GM23338 (cell line): ENCODE measurements at regions not wholly inside any gene's neighbourhood (a gene's known extent, or its start where the extent isn't known, plus 50 kb on each side); places are given as distances from the start of the nearest gene placed in this dataset.

ENCODE experiments used
- ATAC-seq: fragments of 200-7000 bp; cut with Tn5 transposase; 3 replicates; pipeline ENCODE4 v1.9.1; 2020
- DNase-seq: peaks from one replicate; pipeline ENCODE4 v3.0.0-alpha.2; 2015; ENCODE audit warnings: low spot score
- H2AFZ ChIP-seq: fragments of 200-600 bp; sonication (generic); 2 replicates; pipeline ENCODE4 v1.8.0; 2016; ENCODE audit warnings: antibody characterized with exemption, mild to moderate bottlenecking, moderate library complexity
- H3F3A ChIP-seq: fragments of 200-600 bp; sonication (generic); replicated peaks from 2 replicates; pipeline ENCODE4 v1.8.0; 2017; ENCODE audit warnings: antibody characterized with exemption, mixed run types, low read depth
- H3K27ac ChIP-seq: fragments of 200-600 bp; sonication (generic); 2 replicates; pipeline ENCODE4 v1.6.1; 2016; ENCODE audit warnings: low read depth
- H3K27me3 ChIP-seq: fragments of 200-600 bp; sonication (generic); 2 replicates; pipeline ENCODE4 v1.8.0; 2016; ENCODE audit warnings: mild to moderate bottlenecking, mixed run types, moderate library complexity; ENCODE audit not compliant: insufficient read depth
- H3K36me3 ChIP-seq: fragments of 200-600 bp; sonication (generic); 2 replicates; pipeline ENCODE4 v1.8.0; 2016; ENCODE audit warnings: mild to moderate bottlenecking; ENCODE audit not compliant: insufficient read depth
- H3K4me1 ChIP-seq: fragments of 200-600 bp; sonication (generic); 2 replicates; pipeline ENCODE4 v1.8.0; 2016; ENCODE audit warnings: mild to moderate bottlenecking, moderate library complexity; ENCODE audit not compliant: insufficient read depth
- H3K4me2 ChIP-seq: fragments of 200-600 bp; sonication (generic); 2 replicates; pipeline ENCODE4 v1.7.1; 2017; ENCODE audit warnings: mixed run types
- H3K4me3 ChIP-seq: fragments of 200-600 bp; sonication (generic); 2 replicates; pipeline ENCODE4 v1.6.1; 2016; ENCODE audit warnings: mixed run types
- H3K79me2 ChIP-seq: fragments of 200-600 bp; sonication (generic); replicated peaks from 2 replicates; pipeline ENCODE4 v1.8.0; 2017; ENCODE audit warnings: mild to moderate bottlenecking; ENCODE audit not compliant: insufficient read depth
- H3K9me2 ChIP-seq: fragments of 200-600 bp; sonication (generic); 2 replicates; pipeline ENCODE4 v1.8.0; 2017; ENCODE audit not compliant: insufficient read depth
- H4K20me1 ChIP-seq: fragments of 200-600 bp; sonication (generic); replicated peaks from 2 replicates; pipeline ENCODE4 v1.8.0; 2017; ENCODE audit warnings: mild to moderate bottlenecking; ENCODE audit not compliant: insufficient read depth
- H3K27ac Mint-ChIP-seq: 2 replicates; pipeline ENCODE4 v1.8.0; 2020; ENCODE audit warnings: inconsistent platforms, mild to moderate bottlenecking, moderate library complexity, mixed read lengths
- H3K27me3 Mint-ChIP-seq: 3 replicates; pipeline ENCODE4 v1.8.0; 2022; ENCODE audit warnings: low read depth, mild to moderate bottlenecking, moderate library complexity, mixed read lengths, inconsistent platforms; ENCODE audit not compliant: insufficient read depth, poor library complexity
- H3K36me3 Mint-ChIP-seq: 3 replicates; pipeline ENCODE4 v1.8.0; 2021; ENCODE audit warnings: low read depth, mild to moderate bottlenecking, inconsistent platforms, moderate library complexity, mixed read lengths
- H3K4me1 Mint-ChIP-seq: 3 replicates; pipeline ENCODE4 v1.8.0; 2020; ENCODE audit warnings: mild to moderate bottlenecking, inconsistent platforms, mixed read lengths
- H3K4me3 Mint-ChIP-seq: 3 replicates; pipeline ENCODE4 v1.8.0; 2021; ENCODE audit warnings: moderate library complexity, mild to moderate bottlenecking, inconsistent platforms, mixed read lengths
- H3K9me3 Mint-ChIP-seq: 3 replicates; pipeline ENCODE4 v1.8.0; 2020; ENCODE audit warnings: moderate library complexity, mild to moderate bottlenecking, inconsistent platforms, mixed read lengths
- CREB1 ChIP-seq: fragments of 250-450 bp; sonication (Bioruptor Pico); IDR thresholded peaks from 2 replicates; pipeline ENCODE4 v1.5.0; 2020; ENCODE audit warnings: low read depth, mild to moderate bottlenecking, moderate library complexity
- EZH2 ChIP-seq: fragments of 200-600 bp; sonication (generic); IDR thresholded peaks from one replicate; pipeline ENCODE4 v1.8.0; 2017; ENCODE audit warnings: antibody characterized with exemption, mild to moderate bottlenecking, low read depth; ENCODE audit not compliant: unreplicated experiment
- EZH2phosphoT487 ChIP-seq: fragments of 200-600 bp; sonication (generic); IDR thresholded peaks from one replicate; pipeline ENCODE4 v1.8.1; 2018; ENCODE audit warnings: antibody characterized with exemption; ENCODE audit not compliant: unreplicated experiment
- JUNB ChIP-seq: IDR thresholded peaks from one replicate; pipeline ENCODE4 v1.6.1; 2016; ENCODE audit warnings: antibody characterized with exemption; ENCODE audit not compliant: unreplicated experiment
- NANOG ChIP-seq: IDR thresholded peaks from 2 replicates; pipeline ENCODE4 v1.6.1; 2016; ENCODE audit warnings: antibody characterized with exemption, borderline replicate concordance
- POLR2AphosphoS5 ChIP-seq: IDR thresholded peaks from 2 replicates; pipeline ENCODE4 v1.6.1; 2016; ENCODE audit warnings: antibody characterized with exemption, low read depth
- STAT1 ChIP-seq: IDR thresholded peaks from one replicate; pipeline ENCODE4 v1.6.1; 2016; ENCODE audit warnings: antibody characterized with exemption; ENCODE audit not compliant: unreplicated experiment
- ZNF114 ChIP-seq: fragments of 250-450 bp; sonication (Bioruptor Pico); IDR thresholded peaks from 2 replicates; pipeline ENCODE4 v1.5.0; 2020; ENCODE audit warnings: mild to moderate bottlenecking, moderate library complexity
- ZNF331 ChIP-seq: fragments of 250-450 bp; sonication (Bioruptor Pico); IDR thresholded peaks from 2 replicates; pipeline ENCODE4 v1.5.0; 2020; ENCODE audit warnings: low read depth, mild to moderate bottlenecking, moderate library complexity
- TF ChIP-seq, protein P1 (sequence below): IDR thresholded peaks from 2 replicates; pipeline ENCODE4 v1.6.1; 2016; ENCODE audit warnings: antibody characterized with exemption
- TF ChIP-seq, protein P2 (sequence below), 2 experiments: fragments of 200-600 bp in 1 of 2; sonication (generic) in 1 of 2; conservative IDR thresholded peaks; 2 replicates each; pipeline versions ENCODE4 v1.5.1 to v1.6.1; 2016 to 2017; ENCODE audit warnings: antibody characterized with exemption in 2 of 2, low read depth in 2 of 2, mild to moderate bottlenecking in 2 of 2, moderate library complexity in 1 of 2
- TF ChIP-seq, protein P3 (sequence below): IDR thresholded peaks from one replicate; pipeline ENCODE4 v1.6.1; 2018; ENCODE audit warnings: antibody characterized with exemption; ENCODE audit not compliant: unreplicated experiment
- TF ChIP-seq, protein P4 (sequence below): fragments of 250-450 bp; sonication (Bioruptor Pico); IDR thresholded peaks from 2 replicates; pipeline ENCODE4 v1.5.0; 2020; ENCODE audit warnings: mild to moderate bottlenecking, moderate library complexity

DNA sequence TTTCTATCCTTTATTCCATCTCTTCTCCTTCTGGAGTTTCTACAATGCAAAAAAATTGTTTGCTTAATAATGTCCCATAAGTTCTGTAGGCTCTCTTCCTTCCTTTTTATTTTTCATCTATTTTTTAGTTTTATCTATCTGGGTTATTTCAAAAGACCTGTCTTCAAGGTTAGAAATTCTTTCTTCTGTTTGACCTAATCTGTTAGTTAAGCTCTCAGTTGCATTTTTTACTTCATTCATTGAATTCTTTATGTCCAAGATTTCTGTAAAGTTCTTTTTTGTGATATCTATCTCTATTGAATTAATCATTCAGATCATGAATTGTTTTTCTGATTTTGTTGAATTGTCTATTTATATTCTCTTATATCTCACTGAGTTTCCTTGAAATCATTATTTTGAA is 145.9 kb upstream of the TLE4 start:
- Mint-ChIP-seq H3K36me3 (peaks cover 3% of the 10 kb centered on the region; the same call in 1 of the 3 replicates), H3K4me3 (no peak overlapping the region), H3K4me1 (no peaks in the 10 kb centered on the region), H3K27ac (no peak overlapping the region), H3K9me3 (peaks cover 13% of the 10 kb centered on the region), H3K27me3 (no peaks in the 10 kb centered on the region)
- ATAC-seq (no peak), DNase-seq (no peak)
- Histone ChIP-seq H4K20me1 (no peaks in the 10 kb centered on the region), H3K9me2 (peaks cover 5% of the 10 kb centered on the region; the same call in 1 of the 2 replicates), H3K4me3 (no peak overlapping the region), H3K27ac (no peak overlapping the region), H3K36me3 (no peaks in the 10 kb centered on the region), H3F3A (no peaks in the 10 kb centered on the region), H3K4me1 (no peaks in the 10 kb centered on the region), H3K79me2 (no peaks in the 10 kb centered on the region), H3K4me2 (no peak overlapping the region), H2AFZ (no peak overlapping the region), H3K27me3 (no peaks in the 10 kb centered on the region)
- TF ChIP-seq, protein P1, sequence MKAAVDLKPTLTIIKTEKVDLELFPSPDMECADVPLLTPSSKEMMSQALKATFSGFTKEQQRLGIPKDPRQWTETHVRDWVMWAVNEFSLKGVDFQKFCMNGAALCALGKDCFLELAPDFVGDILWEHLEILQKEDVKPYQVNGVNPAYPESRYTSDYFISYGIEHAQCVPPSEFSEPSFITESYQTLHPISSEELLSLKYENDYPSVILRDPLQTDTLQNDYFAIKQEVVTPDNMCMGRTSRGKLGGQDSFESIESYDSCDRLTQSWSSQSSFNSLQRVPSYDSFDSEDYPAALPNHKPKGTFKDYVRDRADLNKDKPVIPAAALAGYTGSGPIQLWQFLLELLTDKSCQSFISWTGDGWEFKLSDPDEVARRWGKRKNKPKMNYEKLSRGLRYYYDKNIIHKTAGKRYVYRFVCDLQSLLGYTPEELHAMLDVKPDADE, result no peak
- TF ChIP-seq JUNB, result no peak
- TF ChIP-seq, protein P2, sequence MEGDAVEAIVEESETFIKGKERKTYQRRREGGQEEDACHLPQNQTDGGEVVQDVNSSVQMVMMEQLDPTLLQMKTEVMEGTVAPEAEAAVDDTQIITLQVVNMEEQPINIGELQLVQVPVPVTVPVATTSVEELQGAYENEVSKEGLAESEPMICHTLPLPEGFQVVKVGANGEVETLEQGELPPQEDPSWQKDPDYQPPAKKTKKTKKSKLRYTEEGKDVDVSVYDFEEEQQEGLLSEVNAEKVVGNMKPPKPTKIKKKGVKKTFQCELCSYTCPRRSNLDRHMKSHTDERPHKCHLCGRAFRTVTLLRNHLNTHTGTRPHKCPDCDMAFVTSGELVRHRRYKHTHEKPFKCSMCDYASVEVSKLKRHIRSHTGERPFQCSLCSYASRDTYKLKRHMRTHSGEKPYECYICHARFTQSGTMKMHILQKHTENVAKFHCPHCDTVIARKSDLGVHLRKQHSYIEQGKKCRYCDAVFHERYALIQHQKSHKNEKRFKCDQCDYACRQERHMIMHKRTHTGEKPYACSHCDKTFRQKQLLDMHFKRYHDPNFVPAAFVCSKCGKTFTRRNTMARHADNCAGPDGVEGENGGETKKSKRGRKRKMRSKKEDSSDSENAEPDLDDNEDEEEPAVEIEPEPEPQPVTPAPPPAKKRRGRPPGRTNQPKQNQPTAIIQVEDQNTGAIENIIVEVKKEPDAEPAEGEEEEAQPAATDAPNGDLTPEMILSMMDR (conservative IDR thresholded peaks at IDR 0.05; ENCODE audit: low read depth in 2 of 2), result no peak
- TF ChIP-seq POLR2AphosphoS5, result no peak
- no peak for TF ChIP-seq CREB1
- no peak for TF ChIP-seq NANOG
- no peak for TF ChIP-seq ZNF114 (CRISPR knock-in tag)
- no peak for TF ChIP-seq EZH2phosphoT487
- TF ChIP-seq ZNF331 (CRISPR knock-in tag), result no peak
- no peak for TF ChIP-seq STAT1
- TF ChIP-seq, protein P3, sequence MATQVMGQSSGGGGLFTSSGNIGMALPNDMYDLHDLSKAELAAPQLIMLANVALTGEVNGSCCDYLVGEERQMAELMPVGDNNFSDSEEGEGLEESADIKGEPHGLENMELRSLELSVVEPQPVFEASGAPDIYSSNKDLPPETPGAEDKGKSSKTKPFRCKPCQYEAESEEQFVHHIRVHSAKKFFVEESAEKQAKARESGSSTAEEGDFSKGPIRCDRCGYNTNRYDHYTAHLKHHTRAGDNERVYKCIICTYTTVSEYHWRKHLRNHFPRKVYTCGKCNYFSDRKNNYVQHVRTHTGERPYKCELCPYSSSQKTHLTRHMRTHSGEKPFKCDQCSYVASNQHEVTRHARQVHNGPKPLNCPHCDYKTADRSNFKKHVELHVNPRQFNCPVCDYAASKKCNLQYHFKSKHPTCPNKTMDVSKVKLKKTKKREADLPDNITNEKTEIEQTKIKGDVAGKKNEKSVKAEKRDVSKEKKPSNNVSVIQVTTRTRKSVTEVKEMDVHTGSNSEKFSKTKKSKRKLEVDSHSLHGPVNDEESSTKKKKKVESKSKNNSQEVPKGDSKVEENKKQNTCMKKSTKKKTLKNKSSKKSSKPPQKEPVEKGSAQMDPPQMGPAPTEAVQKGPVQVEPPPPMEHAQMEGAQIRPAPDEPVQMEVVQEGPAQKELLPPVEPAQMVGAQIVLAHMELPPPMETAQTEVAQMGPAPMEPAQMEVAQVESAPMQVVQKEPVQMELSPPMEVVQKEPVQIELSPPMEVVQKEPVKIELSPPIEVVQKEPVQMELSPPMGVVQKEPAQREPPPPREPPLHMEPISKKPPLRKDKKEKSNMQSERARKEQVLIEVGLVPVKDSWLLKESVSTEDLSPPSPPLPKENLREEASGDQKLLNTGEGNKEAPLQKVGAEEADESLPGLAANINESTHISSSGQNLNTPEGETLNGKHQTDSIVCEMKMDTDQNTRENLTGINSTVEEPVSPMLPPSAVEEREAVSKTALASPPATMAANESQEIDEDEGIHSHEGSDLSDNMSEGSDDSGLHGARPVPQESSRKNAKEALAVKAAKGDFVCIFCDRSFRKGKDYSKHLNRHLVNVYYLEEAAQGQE, result no peak
- TF ChIP-seq, protein P4, sequence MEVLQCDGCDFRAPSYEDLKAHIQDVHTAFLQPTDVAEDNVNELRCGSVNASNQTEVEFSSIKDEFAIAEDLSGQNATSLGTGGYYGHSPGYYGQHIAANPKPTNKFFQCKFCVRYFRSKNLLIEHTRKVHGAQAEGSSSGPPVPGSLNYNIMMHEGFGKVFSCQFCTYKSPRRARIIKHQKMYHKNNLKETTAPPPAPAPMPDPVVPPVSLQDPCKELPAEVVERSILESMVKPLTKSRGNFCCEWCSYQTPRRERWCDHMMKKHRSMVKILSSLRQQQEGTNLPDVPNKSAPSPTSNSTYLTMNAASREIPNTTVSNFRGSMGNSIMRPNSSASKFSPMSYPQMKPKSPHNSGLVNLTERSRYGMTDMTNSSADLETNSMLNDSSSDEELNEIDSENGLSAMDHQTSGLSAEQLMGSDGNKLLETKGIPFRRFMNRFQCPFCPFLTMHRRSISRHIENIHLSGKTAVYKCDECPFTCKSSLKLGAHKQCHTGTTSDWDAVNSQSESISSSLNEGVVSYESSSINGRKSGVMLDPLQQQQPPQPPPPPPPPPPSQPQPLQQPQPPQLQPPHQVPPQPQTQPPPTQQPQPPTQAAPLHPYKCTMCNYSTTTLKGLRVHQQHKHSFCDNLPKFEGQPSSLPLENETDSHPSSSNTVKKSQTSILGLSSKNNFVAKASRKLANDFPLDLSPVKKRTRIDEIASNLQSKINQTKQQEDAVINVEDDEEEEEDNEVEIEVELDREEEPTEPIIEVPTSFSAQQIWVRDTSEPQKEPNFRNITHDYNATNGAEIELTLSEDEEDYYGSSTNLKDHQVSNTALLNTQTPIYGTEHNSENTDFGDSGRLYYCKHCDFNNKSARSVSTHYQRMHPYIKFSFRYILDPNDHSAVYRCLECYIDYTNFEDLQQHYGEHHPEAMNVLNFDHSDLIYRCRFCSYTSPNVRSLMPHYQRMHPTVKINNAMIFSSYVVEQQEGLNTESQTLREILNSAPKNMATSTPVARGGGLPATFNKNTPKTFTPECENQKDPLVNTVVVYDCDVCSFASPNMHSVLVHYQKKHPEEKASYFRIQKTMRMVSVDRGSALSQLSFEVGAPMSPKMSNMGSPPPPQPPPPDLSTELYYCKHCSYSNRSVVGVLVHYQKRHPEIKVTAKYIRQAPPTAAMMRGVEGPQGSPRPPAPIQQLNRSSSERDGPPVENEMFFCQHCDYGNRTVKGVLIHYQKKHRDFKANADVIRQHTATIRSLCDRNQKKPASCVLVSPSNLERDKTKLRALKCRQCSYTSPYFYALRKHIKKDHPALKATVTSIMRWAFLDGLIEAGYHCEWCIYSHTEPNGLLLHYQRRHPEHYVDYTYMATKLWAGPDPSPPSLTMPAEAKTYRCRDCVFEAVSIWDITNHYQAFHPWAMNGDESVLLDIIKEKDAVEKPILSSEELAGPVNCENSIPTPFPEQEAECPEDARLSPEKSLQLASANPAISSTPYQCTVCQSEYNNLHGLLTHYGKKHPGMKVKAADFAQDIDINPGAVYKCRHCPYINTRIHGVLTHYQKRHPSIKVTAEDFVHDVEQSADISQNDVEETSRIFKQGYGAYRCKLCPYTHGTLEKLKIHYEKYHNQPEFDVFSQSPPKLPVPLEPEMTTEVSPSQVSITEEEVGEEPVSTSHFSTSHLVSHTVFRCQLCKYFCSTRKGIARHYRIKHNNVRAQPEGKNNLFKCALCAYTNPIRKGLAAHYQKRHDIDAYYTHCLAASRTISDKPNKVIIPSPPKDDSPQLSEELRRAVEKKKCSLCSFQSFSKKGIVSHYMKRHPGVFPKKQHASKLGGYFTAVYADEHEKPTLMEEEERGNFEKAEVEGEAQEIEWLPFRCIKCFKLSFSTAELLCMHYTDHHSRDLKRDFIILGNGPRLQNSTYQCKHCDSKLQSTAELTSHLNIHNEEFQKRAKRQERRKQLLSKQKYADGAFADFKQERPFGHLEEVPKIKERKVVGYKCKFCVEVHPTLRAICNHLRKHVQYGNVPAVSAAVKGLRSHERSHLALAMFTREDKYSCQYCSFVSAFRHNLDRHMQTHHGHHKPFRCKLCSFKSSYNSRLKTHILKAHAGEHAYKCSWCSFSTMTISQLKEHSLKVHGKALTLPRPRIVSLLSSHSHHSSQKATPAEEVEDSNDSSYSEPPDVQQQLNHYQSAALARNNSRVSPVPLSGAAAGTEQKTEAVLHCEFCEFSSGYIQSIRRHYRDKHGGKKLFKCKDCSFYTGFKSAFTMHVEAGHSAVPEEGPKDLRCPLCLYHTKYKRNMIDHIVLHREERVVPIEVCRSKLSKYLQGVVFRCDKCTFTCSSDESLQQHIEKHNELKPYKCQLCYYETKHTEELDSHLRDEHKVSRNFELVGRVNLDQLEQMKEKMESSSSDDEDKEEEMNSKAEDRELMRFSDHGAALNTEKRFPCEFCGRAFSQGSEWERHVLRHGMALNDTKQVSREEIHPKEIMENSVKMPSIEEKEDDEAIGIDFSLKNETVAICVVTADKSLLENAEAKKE (CRISPR knock-in tag), result no peak
- no peak for TF ChIP-seq EZH2
